ENCODE measurements at regions not wholly inside any gene's neighbourhood (a gene's known extent, or its start where the extent isn't known, plus 50 kb on each side); places are given as distances from the start of the nearest gene placed in this dataset.

GRCh38 chr2:12068796-12069538 is 322.5 kb downstream of the LPIN1 start:
- TF ChIP-seq CTCF (IDR thresholded peaks at IDR 0.05; ENCODE audit: borderline replicate concordance, extremely low read depth, low read length, poor library complexity, severe bottlenecking) = no peak
- TF ChIP-seq EZH2 (IDR thresholded peaks at IDR 0.05; ENCODE audit: borderline replicate concordance, low read depth, low read length, severe bottlenecking) = no peak
